Muscle layer of colon (tissue), 2 donors: ENCODE measurements at regions not wholly inside any gene's neighbourhood (a gene's known extent, or its start where the extent isn't known, plus 50 kb on each side); places are given as distances from the start of the nearest gene placed in this dataset.

Experiments
- H3K27ac ChIP-seq: one replicate; pipeline ENCODE4 v1.7.0; 2013; ENCODE audit warnings: low read depth, mild to moderate bottlenecking, low read length, moderate library complexity
- H3K27me3 ChIP-seq, 2 donors: one replicate each; pipeline ENCODE4 v1.7.0; 2013; ENCODE audit warnings: low read length in 2 of 2, mild to moderate bottlenecking in 2 of 2; ENCODE audit not compliant: insufficient read depth in 2 of 2, control insufficient read depth in 1 of 2
- H3K36me3 ChIP-seq: one replicate; pipeline ENCODE4 v1.7.0; 2013; ENCODE audit warnings: mild to moderate bottlenecking, low read length; ENCODE audit not compliant: insufficient read depth
- H3K4me1 ChIP-seq: one replicate; pipeline ENCODE4 v1.7.0; 2013; ENCODE audit warnings: mild to moderate bottlenecking, low read length; ENCODE audit not compliant: insufficient read depth
- H3K4me3 ChIP-seq, 2 donors: one replicate each; pipeline ENCODE4 v1.7.0; 2013; ENCODE audit warnings: low read length in 2 of 2, low read depth in 1 of 2, mild to moderate bottlenecking in 1 of 2, moderate library complexity in 1 of 2
- H3K9ac ChIP-seq: one replicate; pipeline ENCODE4 v1.7.0; 2013; ENCODE audit warnings: low read length
- H3K9me3 ChIP-seq: one replicate; pipeline ENCODE4 v1.7.0; 2013; ENCODE audit warnings: mild to moderate bottlenecking, low read length
- donor health status: abdominal sarcoma.
- donor health status: Adenocarcinoma of cecum.

DNA sequence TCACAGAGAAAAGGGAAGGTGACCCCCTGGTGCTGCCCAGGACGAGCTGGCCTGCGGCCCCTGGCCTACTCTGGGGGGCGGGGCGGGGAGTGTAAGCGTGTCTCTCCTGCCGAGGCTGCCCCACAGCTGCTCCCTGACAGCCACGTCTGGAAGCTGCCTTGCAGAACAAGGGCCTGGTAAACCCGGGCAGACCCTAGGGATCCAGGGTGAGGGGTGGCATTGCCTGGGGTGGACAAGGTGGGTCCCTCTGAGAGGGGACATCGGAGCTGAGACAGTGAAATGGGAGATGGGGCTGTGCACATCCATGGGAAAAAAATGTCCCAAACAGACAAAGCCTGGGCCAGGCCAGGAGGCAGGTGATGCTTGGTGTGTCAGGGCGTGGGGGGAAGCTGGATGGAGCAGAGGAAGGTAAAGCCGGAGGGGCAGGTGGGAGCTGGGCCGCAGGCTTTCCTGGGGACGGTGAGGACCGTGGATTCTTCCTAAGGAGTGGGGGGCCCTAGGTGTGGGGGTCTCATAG, 66.0 kb upstream of the HDAC4 start:
- Histone ChIP-seq H3K4me1 (peaks cover 28% of the 10 kb centered on the region), H3K27ac (no peak overlapping the region), H3K9me3 (no peaks in the 10 kb centered on the region), H3K9ac (no peak overlapping the region), H3K27me3 (no peaks in the 10 kb centered on the region), H3K36me3 (no peaks in the 10 kb centered on the region), H3K4me3 (no peak overlapping the region)

DNA sequence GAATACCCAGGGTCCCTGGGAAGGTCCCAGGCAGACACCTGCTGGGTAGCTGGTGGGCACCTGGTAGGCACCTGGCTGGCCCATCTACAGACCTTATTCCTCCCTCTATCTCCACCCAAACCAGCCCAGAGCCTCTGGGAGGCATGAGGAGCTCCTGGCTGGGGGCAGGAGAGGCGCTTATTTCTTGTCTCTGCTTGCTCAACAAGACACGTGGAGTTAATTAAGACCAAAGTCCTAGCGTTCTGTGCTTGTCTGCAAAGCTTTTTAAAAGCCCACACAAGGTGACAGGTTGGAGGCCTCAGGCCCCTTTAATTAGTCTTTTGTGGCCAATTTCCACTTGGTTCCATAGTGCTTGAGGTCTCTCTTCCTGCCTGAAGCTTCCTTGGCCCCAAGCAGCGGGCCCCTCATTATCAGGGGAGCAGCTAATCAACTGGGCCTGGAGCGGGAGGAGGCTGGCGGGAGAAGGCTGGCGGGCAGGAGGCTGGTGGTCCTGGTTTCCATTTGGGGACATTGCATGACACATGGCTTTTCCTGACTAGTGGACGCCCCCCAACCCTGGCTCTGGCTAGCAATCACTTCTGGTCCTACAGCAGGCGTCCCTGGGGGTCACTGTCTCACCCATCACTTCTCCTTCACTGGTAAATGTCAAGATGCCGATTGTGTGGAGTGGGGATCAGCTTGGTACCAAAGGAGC, 65.4 kb upstream of the HDAC4 start:
- Histone ChIP-seq H3K4me1 (peaks cover 28% of the 10 kb centered on the region), H3K4me3 (no peak overlapping the region), H3K9me3 (no peaks in the 10 kb centered on the region), H3K36me3 (no peaks in the 10 kb centered on the region), H3K9ac (no peak overlapping the region), H3K27me3 (no peaks in the 10 kb centered on the region), H3K27ac (no peak overlapping the region)

DNA sequence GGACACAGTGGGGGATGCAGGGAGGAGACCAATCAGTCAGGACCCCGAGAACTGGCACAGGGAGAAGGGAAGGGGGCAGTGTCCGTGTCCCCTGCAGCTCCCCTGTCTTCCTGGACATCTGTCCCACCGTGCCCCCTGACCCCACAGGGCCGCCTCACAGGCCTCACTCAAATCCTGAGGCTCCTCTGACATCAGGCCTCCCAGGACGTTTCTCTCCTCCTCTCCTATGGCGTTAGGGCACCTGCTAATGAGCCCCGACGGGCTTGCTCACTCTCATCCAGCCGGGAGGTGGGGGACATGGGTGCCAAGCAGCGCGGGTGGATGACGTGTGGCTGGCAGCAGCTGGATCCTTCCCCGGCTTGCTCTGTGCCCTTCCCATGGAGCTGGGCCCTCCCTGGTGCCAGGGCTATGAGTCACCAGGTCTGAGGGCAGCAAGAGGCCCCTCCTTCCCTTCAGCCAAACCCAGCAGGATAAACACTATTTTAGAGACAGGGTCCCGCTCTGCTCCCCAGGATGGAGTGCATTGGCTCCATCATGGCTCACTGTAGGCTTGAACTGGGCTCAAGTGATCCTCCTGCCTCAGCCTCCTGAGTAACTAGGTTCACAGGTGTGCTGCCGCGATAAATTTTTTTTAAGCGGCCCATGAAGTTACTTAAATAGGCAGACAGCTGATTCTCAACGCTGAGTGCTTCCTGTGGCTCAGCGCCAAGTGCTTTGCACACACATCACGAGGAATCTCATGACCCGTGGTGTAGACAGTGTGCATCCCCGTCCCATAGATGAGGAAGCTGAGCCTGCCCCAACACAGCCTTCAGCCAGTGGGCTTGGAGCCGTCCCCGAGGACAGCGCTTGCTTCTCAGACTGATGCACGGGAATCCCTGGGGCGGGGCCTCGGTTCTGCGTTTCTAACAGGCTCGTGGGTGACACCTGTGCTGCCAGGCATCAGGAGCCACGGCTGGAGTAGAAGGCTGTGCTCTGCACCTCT, 64.5 kb upstream of the HDAC4 start:
- no peaks in the 10 kb centered on the region for H3K27me3 ChIP-seq
- no peaks in the 10 kb centered on the region for H3K36me3 ChIP-seq
- H3K9me3 ChIP-seq: no peaks in the 10 kb centered on the region
- H3K27ac ChIP-seq: no peak overlapping the region
- peaks cover 28% of the 10 kb centered on the region for H3K4me1 ChIP-seq
- no peak overlapping the region for H3K4me3 ChIP-seq
- H3K9ac ChIP-seq: no peak overlapping the region

DNA sequence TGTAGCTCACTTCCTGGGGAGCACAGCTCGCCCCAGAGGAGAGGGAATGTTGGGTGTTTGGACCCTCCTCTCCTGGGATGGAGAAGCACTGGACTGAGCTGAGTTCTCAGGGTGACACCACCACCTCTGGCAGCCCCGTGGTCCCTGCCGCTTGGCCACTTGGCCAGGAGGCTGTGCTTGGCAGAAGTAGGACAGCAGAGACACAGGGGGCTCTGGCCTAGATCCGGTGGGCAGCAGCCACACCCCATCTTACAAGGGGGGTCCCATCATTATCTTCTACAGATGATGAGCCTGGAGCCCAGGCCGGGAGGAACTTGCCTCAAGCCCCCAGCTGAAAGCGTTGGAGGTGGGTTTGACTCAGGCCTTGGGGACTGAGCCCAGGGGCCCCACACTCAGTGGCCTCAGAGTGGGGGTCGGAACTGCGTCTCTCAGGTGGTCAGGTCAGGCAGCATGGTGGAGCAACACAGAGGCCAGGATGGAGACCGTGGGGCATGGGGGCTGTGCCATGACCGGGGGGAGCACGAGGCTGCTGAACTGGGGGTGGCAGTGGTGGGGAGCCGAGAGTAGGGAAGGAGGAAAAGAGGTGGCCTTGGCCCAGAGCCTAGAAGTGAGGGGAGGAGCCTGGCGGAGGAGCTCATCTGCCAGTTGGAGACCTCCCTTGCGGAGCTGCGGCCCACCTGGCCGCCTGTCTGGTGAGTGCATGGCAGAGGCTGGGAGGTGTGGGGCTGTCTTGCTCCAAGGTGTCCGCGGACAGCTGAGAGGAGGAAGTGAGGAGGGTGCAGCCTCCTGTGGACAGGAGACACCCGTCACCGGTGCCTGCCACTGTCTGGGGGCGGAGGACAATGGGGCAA, 63.6 kb upstream of the HDAC4 start:
- Histone ChIP-seq H3K27ac (no peak overlapping the region), H3K36me3 (no peaks in the 10 kb centered on the region), H3K4me3 (no peak overlapping the region), H3K4me1 (peaks cover 28% of the 10 kb centered on the region), H3K9me3 (no peaks in the 10 kb centered on the region), H3K27me3 (no peaks in the 10 kb centered on the region), H3K9ac (no peak overlapping the region)

DNA sequence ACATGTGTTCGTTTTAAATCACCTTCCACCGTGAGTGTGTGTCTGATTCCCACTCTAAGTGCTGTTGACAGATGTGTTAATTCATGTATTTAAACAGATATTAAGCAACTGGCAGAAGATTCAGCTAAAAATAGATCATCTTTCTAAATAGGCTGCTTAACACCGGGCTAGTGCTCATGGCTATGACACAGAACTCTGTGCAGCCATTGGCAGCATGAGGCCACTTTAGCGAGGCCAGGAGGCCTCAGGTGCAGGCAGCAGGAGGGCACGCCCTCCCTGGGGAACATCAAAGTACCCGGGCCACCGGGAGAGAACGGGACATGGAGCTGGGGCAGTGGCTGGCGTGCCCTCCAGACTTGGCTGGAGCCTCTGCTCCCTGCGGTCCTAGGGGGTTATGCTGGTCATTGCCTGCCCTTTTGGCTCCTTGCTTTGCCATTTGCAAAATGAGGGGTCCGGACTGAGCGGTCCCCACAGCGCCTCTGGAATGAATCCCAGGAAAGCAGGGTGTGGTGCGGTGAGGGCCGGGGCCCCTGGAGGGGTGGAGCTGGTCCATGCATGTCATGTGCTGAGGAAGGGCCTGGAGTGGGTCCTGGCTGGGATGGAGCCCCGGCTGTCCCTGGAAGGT, 62.8 kb upstream of the HDAC4 start:
- Histone ChIP-seq H3K27me3 (no peaks in the 10 kb centered on the region), H3K4me1 (peaks cover 28% of the 10 kb centered on the region), H3K9me3 (no peaks in the 10 kb centered on the region), H3K36me3 (no peaks in the 10 kb centered on the region), H3K27ac (no peak overlapping the region), H3K9ac (no peak overlapping the region), H3K4me3 (no peak overlapping the region)

DNA sequence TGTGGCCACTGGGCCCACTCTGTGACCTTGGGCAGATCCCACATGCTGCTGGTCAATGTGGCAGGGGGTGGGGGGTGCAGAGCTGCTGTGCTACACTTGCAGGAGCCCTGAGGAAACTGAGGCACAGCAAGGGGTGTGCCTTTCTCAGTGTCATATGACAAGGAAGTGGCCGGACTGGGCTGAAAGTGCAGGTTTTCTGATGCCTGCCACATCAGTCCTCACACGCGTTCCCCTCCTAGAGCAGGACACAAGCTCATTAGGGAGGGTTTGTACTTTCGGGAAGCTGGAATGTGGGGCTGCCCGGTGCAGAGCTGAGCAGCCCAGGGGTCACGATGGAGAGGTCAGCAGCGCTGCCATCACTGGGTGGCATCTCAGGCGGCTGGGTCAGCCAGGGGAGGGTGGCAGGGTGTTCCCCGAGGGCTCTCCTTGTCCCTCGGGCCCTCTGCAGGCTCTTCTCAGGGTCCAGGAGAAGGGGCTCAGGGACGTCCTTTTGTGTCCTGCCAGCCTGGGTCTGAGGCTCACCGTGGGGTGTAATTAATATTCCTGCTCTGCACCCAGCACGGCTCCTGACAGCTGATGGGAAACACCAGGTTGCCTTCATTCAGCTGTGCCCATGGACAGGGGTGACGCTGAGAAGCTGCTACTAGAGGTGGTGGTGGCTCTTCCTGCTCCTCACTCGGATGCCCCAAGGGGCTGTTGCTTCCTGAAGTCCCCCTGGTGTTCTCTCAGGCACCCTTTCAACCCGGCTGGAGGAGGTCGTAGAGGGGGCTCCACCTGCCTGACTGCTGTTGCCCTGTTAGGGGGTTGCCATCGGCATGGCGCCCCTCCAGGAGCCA, 62.1 kb upstream of the HDAC4 start:
- H3K9ac ChIP-seq: no peak overlapping the region
- H3K27ac ChIP-seq: no peak overlapping the region
- H3K4me1 ChIP-seq: peaks cover 28% of the 10 kb centered on the region
- H3K4me3 ChIP-seq: no peak overlapping the region
- H3K36me3 ChIP-seq: no peaks in the 10 kb centered on the region
- H3K9me3 ChIP-seq: no peaks in the 10 kb centered on the region
- no peaks in the 10 kb centered on the region for H3K27me3 ChIP-seq

DNA sequence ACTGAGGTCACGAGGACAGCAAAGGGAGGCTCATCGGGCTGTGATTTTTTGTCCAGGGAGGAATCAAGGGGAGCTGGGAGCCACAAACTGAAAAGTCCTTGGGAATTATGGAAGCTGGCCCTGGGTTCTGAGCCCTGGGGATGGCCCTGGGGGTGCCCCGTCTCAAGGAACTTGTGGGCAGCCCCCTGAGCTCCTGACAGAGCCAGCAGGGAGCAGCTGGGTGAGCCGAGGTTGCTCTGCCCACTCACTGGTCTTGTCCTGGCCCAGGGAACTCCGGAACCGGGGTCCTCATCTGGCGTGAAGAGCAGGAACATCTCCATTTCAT, 61.3 kb upstream of the HDAC4 start:
- no peak overlapping the region for H3K27ac ChIP-seq
- no peak overlapping the region for H3K4me3 ChIP-seq
- no peak overlapping the region for H3K9ac ChIP-seq
- H3K27me3 ChIP-seq: no peaks in the 10 kb centered on the region
- H3K9me3 ChIP-seq: no peaks in the 10 kb centered on the region
- peaks cover 28% of the 10 kb centered on the region for H3K4me1 ChIP-seq
- H3K36me3 ChIP-seq: no peaks in the 10 kb centered on the region

DNA sequence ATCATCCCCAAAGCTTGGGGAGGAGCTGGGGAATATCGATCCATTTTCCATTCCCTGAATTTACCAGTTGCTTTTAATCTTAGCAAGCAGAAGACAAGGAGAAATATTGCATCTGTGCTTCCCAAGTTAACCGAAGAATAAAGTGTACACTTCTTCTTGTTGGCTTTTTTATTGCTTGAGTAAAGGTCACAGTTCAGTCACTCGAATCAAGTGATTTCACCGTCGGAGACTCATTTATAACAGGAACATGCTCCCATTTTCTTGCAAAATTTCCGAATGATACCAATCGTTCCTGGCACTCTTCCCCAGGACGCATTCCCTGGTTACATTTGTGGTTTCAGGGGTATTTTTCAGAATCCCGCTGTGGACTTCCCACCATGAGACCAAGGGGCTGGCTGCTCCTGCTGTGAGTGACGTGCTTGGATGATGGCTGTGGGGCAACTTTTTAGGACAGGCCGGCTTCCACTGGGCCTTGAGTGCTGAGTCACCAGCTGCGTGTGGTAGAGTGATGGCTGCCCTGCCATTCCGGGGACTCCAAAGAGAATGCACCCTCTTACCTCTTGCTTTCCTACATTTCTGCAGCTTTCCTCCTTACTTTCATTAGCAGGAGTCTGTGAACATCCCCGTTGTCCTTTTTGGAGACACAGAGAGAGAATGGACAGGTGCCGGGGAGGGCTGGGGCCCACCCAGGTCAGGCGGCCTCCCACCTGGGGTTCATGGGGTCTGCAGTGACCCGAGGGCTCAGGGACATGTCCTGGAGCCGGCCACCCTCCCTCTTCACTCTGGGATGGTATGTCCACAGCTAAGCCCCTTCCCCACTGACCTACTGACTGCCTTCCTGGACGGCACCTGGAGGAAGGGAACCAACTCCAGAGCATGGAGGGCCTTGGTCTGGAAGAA, 60.7 kb upstream of the HDAC4 start:
- H3K9ac ChIP-seq: no peak overlapping the region
- no peaks in the 10 kb centered on the region for H3K9me3 ChIP-seq
- H3K4me1 ChIP-seq: peaks cover 28% of the 10 kb centered on the region
- no peak overlapping the region for H3K4me3 ChIP-seq
- H3K27ac ChIP-seq: no peak overlapping the region
- H3K36me3 ChIP-seq: no peaks in the 10 kb centered on the region
- no peaks in the 10 kb centered on the region for H3K27me3 ChIP-seq

DNA sequence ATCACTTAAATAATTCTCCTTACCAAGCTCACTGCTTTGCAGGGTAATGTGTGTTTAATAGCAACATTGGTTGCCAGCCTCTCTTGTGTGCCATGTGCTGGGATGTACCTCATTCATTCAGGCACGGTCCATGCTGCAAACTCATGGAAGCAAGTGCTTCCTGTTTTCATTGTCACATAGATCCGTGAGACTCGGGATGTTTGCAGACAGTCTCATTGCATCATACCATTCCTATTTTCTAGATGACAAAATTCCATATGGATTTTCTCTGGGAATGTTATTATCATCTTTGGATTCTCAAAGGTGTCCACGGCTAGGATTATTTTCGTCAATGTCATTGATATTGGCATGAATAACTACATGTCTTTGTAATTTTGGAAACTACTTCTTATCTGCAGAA, 60.0 kb upstream of the HDAC4 start:
- Histone ChIP-seq H3K9me3 (no peaks in the 10 kb centered on the region), H3K4me3 (no peak overlapping the region), H3K9ac (no peak overlapping the region), H3K27ac (no peak overlapping the region), H3K36me3 (no peaks in the 10 kb centered on the region), H3K27me3 (no peaks in the 10 kb centered on the region), H3K4me1 (peaks cover 26% of the 10 kb centered on the region)

DNA sequence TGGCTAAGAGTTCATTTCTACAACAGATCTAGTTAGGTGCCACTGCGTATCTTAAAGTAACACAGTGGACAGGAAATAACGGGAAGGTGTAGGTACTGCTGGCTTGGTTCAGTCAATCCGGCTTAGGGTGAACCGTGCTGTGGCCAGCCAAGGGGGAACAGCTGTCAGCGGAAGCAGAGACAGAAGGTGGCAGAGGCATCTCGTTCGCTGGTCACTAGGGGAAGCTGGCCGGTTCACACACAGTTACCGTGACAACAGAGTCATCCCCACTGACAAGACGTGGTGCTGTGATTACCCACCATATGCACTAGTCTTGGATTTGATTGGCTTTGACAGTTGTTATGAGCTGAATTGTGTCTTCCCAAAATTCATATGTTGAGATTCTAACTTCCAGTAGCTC, 58.8 kb upstream of the HDAC4 start:
- no peaks in the 10 kb centered on the region for H3K9me3 ChIP-seq
- H3K27ac ChIP-seq: no peak overlapping the region
- no peak overlapping the region for H3K9ac ChIP-seq
- no peak overlapping the region for H3K4me3 ChIP-seq
- H3K4me1 ChIP-seq: peaks cover 15% of the 10 kb centered on the region
- no peaks in the 10 kb centered on the region for H3K27me3 ChIP-seq
- no peaks in the 10 kb centered on the region for H3K36me3 ChIP-seq
